ENCODE measurements at regions not wholly inside any gene's neighbourhood (a gene's known extent, or its start where the extent isn't known, plus 50 kb on each side); places are given as distances from the start of the nearest gene placed in this dataset.

DNA sequence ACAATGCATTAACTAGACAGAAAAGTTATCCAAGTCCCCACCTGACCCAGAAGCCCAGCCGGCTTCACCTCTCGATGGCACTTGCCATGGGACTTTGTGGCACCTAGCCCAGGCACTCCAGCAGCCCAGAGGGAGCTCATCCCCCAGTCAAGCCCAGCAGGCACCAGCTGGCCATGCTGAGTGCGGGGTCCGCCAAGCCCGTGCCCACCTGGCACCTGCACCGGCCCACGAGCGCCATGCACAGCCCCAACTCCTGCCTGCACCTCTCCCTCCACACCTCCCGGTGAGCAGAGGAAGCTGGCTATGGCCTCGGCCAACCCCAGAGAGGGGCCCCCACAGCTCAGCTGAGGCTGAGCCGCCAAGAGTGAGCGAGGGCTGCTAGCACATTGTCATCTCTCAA lies 1759.1 kb downstream of the OLFM4 start:
- Histone ChIP-seq H3K27me3 (ENCODE audit: insufficient read depth, low read length) (no peaks in the 10 kb centered on the region), H3K4me2 (ENCODE audit: low read length) (no peak overlapping the region), H2AFZ (ENCODE audit: low read depth, low read length) (no peak overlapping the region), H3K27ac (ENCODE audit: low read depth, low read length) (no peak overlapping the region), H4K20me1 (ENCODE audit: insufficient read depth, low read length) (no peaks in the 10 kb centered on the region), H3K4me3 (ENCODE audit: insufficient read depth, low read depth, low read length) (no peak overlapping the region), H3K4me1 (ENCODE audit: insufficient read depth, low read length) (no peaks in the 10 kb centered on the region), H3K36me3 (ENCODE audit: insufficient read depth, low read length) (no peaks in the 10 kb centered on the region), H3K79me2 (ENCODE audit: insufficient read depth, low read length) (no peaks in the 10 kb centered on the region), H3K9me3 (ENCODE audit: insufficient read depth, low read depth, low read length) (peaks cover 2% of the 10 kb centered on the region), H3K9ac (ENCODE audit: low read length) (no peak overlapping the region)
- H3K36me3 Mint-ChIP-seq (ENCODE audit: low read depth, unreplicated experiment) = no peaks in the 10 kb centered on the region
- no peaks in the 10 kb centered on the region for H3K27me3 Mint-ChIP-seq (ENCODE audit: low read depth, unreplicated experiment)
- no peak overlapping the region for H3K4me3 Mint-ChIP-seq (ENCODE audit: unreplicated experiment)
- DNase-seq (ENCODE audit: low read depth) = no peak
- FAIRE-seq = no peak
- H3K9me3 Mint-ChIP-seq (ENCODE audit: unreplicated experiment) = no peaks in the 10 kb centered on the region
- TF ChIP-seq EZH2 (IDR thresholded peaks at IDR 0.05; ENCODE audit: insufficient read depth, low read length) = no peak
- no peak for TF ChIP-seq CTCF (IDR thresholded peaks at IDR 0.05; ENCODE audit: insufficient read depth, low read depth, low read length)
- H3K4me1 Mint-ChIP-seq (ENCODE audit: low read depth, unreplicated experiment) = no peaks in the 10 kb centered on the region
- no peak overlapping the region for H3K27ac Mint-ChIP-seq (ENCODE audit: unreplicated experiment)

DNA sequence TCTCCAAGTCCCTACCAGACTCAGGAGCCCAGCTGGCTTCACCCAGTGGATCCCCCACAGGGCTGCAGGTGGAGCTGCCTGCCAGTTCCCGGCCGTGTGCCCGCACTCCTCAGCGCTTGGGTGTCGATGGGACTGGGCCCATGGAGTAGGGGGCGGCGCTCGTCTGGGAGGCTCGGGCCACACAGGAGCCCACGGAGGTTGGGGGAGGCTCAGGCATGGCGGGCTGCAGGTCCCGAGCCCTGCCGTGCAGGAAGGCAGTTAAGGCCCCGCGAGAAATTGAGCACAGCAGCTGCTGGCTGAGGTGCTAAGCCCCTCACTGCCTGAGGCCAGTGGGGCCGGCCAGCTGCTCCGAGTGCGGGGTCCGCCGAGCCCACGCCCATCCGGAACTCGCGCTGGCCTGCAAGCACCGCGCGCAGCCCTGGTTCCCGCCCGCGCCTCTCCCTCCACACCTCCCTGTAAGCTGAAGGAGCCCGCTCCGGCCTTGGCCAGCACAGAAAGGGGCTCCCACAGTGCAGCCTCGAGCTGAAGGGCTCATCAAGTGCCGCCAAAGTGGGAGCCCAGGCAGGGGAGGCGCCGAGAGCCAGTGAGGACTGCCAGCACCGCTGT lies 1771.1 kb downstream of the OLFM4 start:
- Mint-ChIP-seq H3K27me3 (ENCODE audit: low read depth, unreplicated experiment) (no peaks in the 10 kb centered on the region), H3K36me3 (ENCODE audit: low read depth, unreplicated experiment) (no peaks in the 10 kb centered on the region), H3K27ac (ENCODE audit: unreplicated experiment) (no peak overlapping the region), H3K9me3 (ENCODE audit: unreplicated experiment) (no peaks in the 10 kb centered on the region), H3K4me1 (ENCODE audit: low read depth, unreplicated experiment) (no peaks in the 10 kb centered on the region), H3K4me3 (ENCODE audit: unreplicated experiment) (no peak overlapping the region)
- H3K9ac ChIP-seq (ENCODE audit: low read length) = no peak overlapping the region
- no peak overlapping the region for H2AFZ ChIP-seq (ENCODE audit: low read depth, low read length)
- FAIRE-seq (no peak), DNase-seq (ENCODE audit: low read depth) (no peak)
- no peak overlapping the region for H3K4me2 ChIP-seq (ENCODE audit: low read length)
- no peaks in the 10 kb centered on the region for H3K9me3 ChIP-seq (ENCODE audit: insufficient read depth, low read depth, low read length)
- H3K79me2 ChIP-seq (ENCODE audit: insufficient read depth, low read length) = no peaks in the 10 kb centered on the region
- H3K27me3 ChIP-seq (ENCODE audit: insufficient read depth, low read length) = no peaks in the 10 kb centered on the region
- no peak overlapping the region for H3K27ac ChIP-seq (ENCODE audit: low read depth, low read length)
- H3K4me3 ChIP-seq (ENCODE audit: insufficient read depth, low read depth, low read length) = no peak overlapping the region
- TF ChIP-seq EZH2 (IDR thresholded peaks at IDR 0.05; ENCODE audit: insufficient read depth, low read length) (no peak), CTCF (IDR thresholded peaks at IDR 0.05; ENCODE audit: insufficient read depth, low read depth, low read length) (no peak)
- no peaks in the 10 kb centered on the region for H3K4me1 ChIP-seq (ENCODE audit: insufficient read depth, low read length)
- no peaks in the 10 kb centered on the region for H4K20me1 ChIP-seq (ENCODE audit: insufficient read depth, low read length)
- H3K36me3 ChIP-seq (ENCODE audit: insufficient read depth, low read length) = no peaks in the 10 kb centered on the region

DNA sequence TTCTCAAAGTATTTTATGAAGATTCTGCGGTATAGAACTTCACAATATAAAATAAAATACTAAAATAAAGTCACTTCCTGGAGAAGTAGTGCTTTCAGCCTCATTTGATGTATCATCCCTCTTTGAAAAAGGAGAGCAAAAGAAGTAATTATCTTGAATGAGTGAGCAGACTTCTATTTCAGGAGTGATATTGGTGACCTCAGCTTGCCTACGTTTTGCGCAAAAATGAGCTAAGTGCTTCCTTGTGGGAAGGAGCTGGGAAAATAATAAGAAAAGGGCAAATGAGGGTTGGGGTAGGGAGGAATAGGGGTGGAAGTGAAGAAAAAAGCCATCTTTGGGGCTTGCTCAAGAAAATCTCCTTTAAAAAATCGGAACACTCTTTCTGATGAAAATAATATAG lies 1773.6 kb downstream of the OLFM4 start:
- Histone ChIP-seq H3K4me2 (ENCODE audit: low read length) (no peak overlapping the region), H3K36me3 (ENCODE audit: insufficient read depth, low read length) (no peaks in the 10 kb centered on the region), H3K27me3 (ENCODE audit: insufficient read depth, low read length) (no peaks in the 10 kb centered on the region), H2AFZ (ENCODE audit: low read depth, low read length) (no peak overlapping the region), H3K79me2 (ENCODE audit: insufficient read depth, low read length) (no peaks in the 10 kb centered on the region), H3K4me1 (ENCODE audit: insufficient read depth, low read length) (no peaks in the 10 kb centered on the region), H3K9me3 (ENCODE audit: insufficient read depth, low read depth, low read length) (no peaks in the 10 kb centered on the region), H3K4me3 (ENCODE audit: insufficient read depth, low read depth, low read length) (no peak overlapping the region), H3K27ac (ENCODE audit: low read depth, low read length) (no peak overlapping the region), H3K9ac (ENCODE audit: low read length) (no peak overlapping the region), H4K20me1 (ENCODE audit: insufficient read depth, low read length) (no peaks in the 10 kb centered on the region)
- FAIRE-seq (no peak), DNase-seq (ENCODE audit: low read depth) (no peak)
- TF ChIP-seq CTCF (IDR thresholded peaks at IDR 0.05; ENCODE audit: insufficient read depth, low read depth, low read length) (no peak), EZH2 (IDR thresholded peaks at IDR 0.05; ENCODE audit: insufficient read depth, low read length) (no peak)
- Mint-ChIP-seq H3K4me1 (ENCODE audit: low read depth, unreplicated experiment) (no peaks in the 10 kb centered on the region), H3K36me3 (ENCODE audit: low read depth, unreplicated experiment) (no peaks in the 10 kb centered on the region), H3K4me3 (ENCODE audit: unreplicated experiment) (no peak overlapping the region), H3K27me3 (ENCODE audit: low read depth, unreplicated experiment) (no peaks in the 10 kb centered on the region), H3K9me3 (ENCODE audit: unreplicated experiment) (no peaks in the 10 kb centered on the region), H3K27ac (ENCODE audit: unreplicated experiment) (no peak overlapping the region)

All from astrocyte (in vitro differentiated cells and primary cell).